ENCODE measurements at regions not wholly inside any gene's neighbourhood (a gene's known extent, or its start where the extent isn't known, plus 50 kb on each side); places are given as distances from the start of the nearest gene placed in this dataset.
"Not testable (repeated sequence)": the region's sequence is repeated elsewhere in the genome, so short reads cannot be mapped to it uniquely, and the experiment has no call there.

GRCh38 chr3:99586701-99587100, 51.7 kb upstream of the COL8A1 start:
- DNase-seq (ENCODE audit: low spot score), result no peak

- no peak for DNase-seq (ENCODE audit: low spot score)
Observed at GRCh38 chr3:99579965-99580364, 58.4 kb upstream of the COL8A1 start.

GRCh38 chr3:99579246-99579645, 59.1 kb upstream of the COL8A1 start:
- DNase-seq (ENCODE audit: low spot score), result no peak

GRCh38 chr3:99578339-99578970, 59.9 kb upstream of the COL8A1 start:
- DNase-seq (ENCODE audit: low spot score), result no peak

GRCh38 chr3:99576904-99577559, 61.4 kb upstream of the COL8A1 start:
- no peak for DNase-seq (ENCODE audit: low spot score)

GRCh38 chr3:99575683-99576082, 62.7 kb upstream of the COL8A1 start:
- no peak for DNase-seq (ENCODE audit: low spot score)

GRCh38 chr3:99570061-99570460, 68.3 kb upstream of the COL8A1 start:
- DNase-seq (ENCODE audit: low spot score), result no peak

GRCh38 chr3:99568663-99569335, 69.6 kb upstream of the COL8A1 start:
- no peak for DNase-seq (ENCODE audit: low spot score)

GRCh38 chr3:99565331-99565730, 73.1 kb upstream of the COL8A1 start:
- no peak for DNase-seq (ENCODE audit: low spot score)

- DNase-seq (ENCODE audit: low spot score), result no peak
Observed at GRCh38 chr3:99562990-99563607, 75.3 kb upstream of the COL8A1 start.

- DNase-seq (ENCODE audit: low spot score), result no peak
Observed at GRCh38 chr3:99562138-99562537, 76.3 kb upstream of the COL8A1 start.

GRCh38 chr3:99561056-99561455, 77.3 kb upstream of the COL8A1 start:
- no peak for DNase-seq (ENCODE audit: low spot score)

GRCh38 chr3:99559196-99559595, 79.2 kb upstream of the COL8A1 start:
- no peak for DNase-seq (ENCODE audit: low spot score)

- DNase-seq (ENCODE audit: low spot score), result not testable (repeated sequence)
Observed at GRCh38 chr3:99555885-99556284, 82.5 kb upstream of the COL8A1 start.

- no peak for DNase-seq (ENCODE audit: low spot score)
Observed at GRCh38 chr3:99551520-99551919, 86.9 kb upstream of the COL8A1 start.

- DNase-seq (ENCODE audit: low spot score), result no peak
Observed at GRCh38 chr3:99549957-99550603, 88.3 kb upstream of the COL8A1 start.

GRCh38 chr3:99549220-99549619, 89.2 kb upstream of the COL8A1 start:
- no peak for DNase-seq (ENCODE audit: low spot score)

- no peak for DNase-seq (ENCODE audit: low spot score)
Observed at GRCh38 chr3:99548674-99549073, 89.7 kb upstream of the COL8A1 start.

- no peak for DNase-seq (ENCODE audit: low spot score)
Observed at GRCh38 chr3:99545941-99546580, 92.3 kb upstream of the COL8A1 start.

GRCh38 chr3:99544786-99545281, 93.6 kb upstream of the COL8A1 start:
- DNase-seq (ENCODE audit: low spot score), result no peak

- no peak for DNase-seq (ENCODE audit: low spot score)
Observed at GRCh38 chr3:99543796-99544195, 94.6 kb upstream of the COL8A1 start.

Measured in hematopoietic multipotent progenitor cell treated with erythropoietin and hydrocortisone succinate and interleukin-3 and kit ligand, for 15 days (in vitro differentiated cells).